ENCODE measurements at regions not wholly inside any gene's neighbourhood (a gene's known extent, or its start where the extent isn't known, plus 50 kb on each side); places are given as distances from the start of the nearest gene placed in this dataset.
"Not testable (repeated sequence)": the region's sequence is repeated elsewhere in the genome, so short reads cannot be mapped to it uniquely, and the experiment has no call there.

DNA sequence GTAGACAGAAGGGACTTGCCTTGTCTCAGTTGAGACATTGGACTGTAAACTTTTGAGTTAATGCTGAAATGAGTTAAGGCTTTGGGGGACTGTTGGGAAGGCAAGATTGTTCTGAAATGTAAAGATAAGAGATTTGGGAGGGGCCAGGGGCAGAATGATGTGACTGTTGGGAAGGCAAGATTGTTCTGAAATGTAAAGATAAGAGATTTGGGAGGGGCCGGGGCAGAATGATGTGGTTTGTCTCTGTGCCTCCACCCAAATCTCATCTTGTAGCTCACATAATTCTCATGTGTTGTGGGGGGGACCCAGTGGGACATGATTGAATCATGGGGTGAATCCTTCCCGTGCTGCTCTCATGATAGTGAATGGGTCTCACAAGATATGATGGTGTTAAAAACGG lies 1217.1 kb downstream of the GALC start:
- not testable (repeated sequence) for DNase-seq

DNA sequence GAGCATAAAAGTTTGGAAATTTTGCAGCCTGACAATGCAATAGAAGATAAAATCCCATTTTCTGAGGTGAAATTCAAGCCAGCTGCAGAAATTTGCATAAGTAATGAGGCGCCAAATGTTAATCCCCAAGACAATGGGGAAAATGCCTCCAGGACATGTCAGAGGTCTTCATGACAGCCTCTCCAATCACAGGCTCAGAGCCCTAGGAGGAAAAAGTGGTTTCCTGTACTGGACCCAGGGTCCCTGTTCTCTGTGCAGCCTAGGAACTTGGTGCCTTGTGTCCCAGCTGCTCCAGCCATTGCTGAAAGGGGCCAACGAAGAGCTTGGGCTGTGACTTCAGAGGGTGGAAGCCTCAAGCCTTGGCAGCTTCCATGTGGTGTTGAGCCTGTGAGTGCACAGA lies 1218.1 kb downstream of the GALC start:
- no peak for DNase-seq

DNA sequence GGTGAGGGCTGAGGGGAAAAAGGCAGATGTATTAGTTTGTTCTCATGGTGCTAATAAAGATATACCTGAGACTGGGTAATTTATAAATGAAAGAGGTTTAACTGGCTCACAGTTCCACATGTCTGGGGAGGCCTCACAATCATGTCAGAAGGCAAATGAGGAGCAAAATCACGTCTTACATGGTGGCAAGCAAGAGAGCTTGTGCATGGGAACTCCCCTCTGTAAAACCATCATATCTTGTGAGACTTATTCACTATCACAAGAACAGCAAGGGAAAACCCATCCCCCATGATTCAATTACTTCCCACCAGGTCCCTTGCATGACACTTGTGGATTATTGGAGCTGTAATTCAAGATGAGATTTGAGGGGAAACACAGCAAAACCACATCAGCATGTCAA lies 1220.9 kb downstream of the GALC start:
- no peak for DNase-seq

DNA sequence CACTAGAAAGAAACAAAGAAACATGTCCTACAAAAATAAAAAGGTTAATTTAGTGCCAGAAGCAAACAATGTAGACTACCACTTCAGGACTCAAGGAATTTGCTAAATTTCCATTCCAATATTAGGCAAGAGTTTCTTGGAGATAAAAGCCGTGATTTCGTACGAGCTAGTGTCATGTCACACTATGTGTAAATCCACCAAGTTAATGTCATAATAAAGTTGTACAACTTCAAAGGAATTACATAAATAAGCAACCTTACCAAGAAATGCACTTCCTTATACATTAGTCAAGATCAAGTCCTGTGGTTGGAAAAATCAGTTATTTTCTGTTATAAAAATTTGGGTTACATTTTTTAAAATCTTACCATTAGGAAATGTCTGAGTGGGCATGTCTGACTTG lies 1222.8 kb downstream of the GALC start:
- DNase-seq: no peak

DNA sequence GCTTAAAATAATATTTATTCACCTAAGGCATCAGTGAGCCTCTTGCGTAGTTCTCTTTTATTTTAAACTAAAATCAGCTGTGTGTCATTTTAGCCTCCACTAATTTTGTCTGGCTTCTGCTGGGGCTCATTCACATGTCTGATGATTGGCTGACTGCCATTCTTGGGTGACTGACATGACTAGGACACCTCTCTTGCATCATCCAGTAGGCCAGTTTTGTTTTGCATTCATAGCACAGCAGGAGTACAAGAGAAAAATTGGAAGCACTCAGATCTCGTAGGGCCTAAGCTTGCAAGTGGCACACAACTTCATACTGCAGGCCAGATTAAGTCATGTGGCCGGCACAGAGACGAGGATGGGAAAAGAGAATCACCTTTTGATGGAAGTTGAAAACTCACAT lies 1226.5 kb downstream of the GALC start:
- DNase-seq: no peak

DNA sequence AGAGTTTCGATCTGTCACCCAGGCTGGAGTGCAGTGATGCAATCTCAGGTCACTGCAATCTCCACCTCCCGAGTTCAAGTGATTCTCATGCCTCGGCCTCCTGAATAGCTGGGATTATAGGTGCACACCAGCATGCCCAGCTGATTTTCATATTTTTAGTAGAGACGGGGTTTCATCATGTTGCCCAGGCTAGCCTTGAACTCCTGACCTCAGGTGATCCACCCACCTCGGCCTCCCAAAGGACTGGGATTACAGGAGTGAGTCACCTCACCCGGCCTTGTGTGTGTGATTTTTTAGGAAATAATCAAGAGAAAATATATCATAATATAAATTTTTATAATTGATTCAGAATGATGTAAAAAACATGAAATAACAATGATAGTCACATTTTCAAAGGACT lies 1231.4 kb downstream of the GALC start:
- no peak for DNase-seq

DNA sequence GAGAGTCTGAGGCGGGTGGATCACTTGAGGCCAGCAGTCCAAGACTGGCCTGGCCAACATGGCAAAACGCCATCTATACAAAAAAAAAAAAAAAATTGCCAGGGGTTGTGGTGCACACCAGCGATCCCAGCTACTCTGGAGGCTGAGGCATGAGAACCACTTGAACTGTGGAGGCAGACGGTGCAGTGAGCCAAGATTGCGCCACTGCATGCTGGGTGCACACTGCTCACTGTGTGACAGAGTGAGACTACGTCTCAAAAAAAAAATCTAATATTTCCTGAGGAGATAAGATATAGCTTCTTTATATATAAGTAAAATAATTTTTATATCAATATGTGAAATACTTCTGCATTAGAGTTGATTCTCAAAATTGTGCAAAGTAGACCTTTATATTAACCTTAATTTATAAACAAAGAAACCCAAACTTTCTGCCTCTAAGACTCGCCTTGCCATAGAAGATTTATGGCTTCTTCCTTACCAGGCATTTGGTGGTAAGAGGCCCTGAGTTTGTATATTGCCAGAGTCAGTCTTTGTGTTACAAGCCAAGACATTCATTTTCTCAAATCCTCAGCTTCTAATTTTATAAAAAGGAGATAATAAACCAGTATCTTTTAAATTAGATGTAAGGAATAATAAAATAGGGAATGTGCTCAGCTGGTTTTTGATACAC lies 1226.7 kb downstream of the FLRT2 start:
- no peak for DNase-seq

DNA sequence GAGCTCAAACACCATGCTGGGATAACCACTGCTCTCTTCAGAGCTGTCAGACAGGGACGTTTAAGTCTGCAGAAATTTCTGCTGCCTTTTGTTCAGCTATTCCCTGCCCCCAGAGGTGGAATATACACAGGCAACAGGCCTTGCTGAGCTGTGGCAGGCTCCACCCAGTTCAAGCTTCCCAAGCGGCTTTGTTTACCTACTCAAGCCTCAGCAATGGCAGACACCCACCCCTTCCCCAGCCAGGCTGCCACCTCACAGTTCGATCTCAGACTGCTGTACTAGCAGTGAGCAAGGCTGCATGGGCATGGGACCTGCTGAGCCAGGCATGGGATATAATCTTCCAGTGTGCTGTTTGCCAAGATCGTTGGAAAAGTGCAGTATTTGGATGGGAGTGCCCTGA lies 1220.5 kb downstream of the FLRT2 start:
- not testable (repeated sequence) for DNase-seq

DNA sequence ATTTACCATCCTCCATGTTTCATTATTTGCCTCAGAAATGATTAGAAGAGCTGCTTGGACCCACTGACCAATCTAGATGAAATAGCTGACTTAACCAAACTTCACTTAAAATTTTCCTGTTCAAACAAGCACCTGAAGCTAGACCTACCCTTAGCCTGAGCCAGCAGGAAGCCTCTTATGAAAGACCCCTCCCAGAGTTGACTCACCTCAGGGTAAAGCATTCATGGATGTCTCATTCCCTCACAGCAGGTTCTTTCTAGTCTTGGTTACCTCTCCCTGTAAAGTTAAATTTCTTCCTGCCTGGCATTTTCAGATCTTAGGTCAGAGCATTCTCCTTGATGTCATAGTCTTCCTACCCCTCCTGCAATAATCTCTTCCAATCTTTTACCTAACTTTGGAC lies 1209.8 kb downstream of the FLRT2 start:
- DNase-seq: no peak

DNA sequence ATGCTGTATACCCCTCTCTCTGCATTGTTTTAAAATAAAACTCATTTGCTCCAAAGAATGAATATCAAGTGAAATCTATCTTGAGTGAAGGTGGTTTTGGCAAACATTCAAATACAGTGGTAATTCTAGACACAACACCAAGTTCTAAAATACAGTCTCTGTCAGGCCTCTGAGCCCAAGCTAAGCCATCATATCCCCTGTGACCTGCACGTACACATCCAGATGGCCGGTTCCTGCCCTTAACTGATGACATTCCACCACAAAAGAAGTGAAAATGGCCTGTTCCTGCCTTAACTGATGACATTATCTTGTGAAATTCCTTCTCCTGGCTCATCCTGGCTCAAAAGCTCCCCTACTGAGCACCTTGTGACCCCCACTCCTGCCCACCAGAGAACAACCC lies 1201.5 kb downstream of the FLRT2 start:
- not testable (repeated sequence) for DNase-seq

DNA sequence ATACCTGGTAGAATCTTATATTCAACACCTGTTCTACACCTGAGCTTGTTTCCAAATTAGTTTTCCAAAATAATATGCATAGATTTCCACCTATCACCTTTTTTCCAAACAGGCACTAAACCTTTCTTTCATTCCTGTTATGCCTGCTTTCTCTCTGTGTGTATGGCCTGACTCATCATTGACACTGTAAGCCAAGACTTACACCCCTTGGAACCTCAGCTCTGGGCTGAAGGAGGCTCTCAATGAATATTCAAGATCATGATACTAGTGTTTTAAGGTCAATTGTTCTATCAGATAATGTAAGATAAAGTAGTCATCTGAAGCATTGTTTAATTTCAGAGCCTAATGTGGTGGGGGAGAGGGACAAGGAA lies 1193.3 kb downstream of the FLRT2 start:
- no peak for DNase-seq

DNA sequence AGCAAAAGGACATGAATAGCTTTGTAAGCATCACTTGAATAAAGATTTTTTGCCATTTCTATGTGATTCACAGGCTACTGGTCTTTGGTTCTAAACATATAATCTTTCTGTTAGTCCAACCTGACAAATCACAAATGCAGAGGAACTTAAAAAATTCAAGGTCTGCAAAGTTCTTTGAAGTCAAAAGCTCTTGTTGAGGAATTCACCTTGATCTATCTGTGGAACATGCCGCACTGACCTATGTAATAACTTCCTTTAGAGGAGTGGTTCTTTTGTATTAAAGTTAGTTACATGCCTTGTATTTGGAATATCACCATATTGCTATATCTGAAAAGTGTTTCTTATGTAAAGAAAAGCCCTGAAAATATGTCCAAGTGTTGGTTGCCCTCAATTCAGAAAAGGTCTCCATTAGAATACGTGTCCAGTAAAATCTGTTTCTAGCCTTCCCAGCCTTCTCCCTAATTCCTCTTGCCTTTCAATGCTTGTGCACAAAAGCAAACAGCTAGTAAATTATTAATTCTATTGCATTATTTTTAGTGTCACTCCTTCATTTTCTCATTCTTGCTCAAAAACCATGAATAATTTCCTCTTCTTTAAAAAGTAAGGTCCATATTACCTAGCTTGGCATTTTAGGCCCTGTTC lies 1192.8 kb downstream of the FLRT2 start:
- no peak for DNase-seq

DNA sequence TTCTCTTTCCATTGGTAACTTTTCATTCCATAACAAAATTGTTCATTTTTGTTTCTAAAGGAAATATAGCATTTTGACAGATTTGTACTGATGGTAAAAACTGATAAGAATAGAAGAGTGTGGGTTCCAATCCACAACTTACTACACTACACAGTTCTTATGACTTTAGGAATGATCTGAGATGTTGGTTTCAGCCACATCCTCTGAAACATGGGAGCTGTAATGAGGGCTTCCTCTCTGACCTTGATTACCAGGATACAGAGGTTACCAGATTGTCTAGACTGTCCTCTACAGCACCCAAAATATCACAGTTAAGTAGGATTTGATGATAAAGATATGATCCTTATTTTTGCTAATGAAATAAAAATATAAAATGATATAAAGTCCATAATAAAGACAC lies 1184.6 kb downstream of the FLRT2 start:
- no peak for DNase-seq

DNA sequence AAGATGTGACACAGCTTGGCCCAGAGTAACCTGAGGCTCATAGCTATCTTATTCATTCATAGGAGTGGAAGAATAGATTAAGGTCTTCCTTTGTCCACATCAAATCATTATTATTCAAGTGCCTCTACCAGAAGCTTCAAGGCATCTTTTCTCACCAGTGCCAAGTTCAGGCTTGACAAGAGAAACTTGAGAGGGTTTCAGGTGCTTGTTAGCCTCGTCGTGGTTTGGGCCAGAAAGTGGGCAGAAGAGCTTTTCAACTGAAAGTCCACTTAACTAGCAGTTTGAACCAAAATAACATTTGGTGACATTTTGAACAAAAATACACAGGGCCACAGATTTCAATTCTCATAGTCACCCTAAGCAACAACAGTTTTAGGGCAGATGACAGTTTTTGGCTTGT lies 1184.2 kb downstream of the FLRT2 start:
- DNase-seq: no peak

DNA sequence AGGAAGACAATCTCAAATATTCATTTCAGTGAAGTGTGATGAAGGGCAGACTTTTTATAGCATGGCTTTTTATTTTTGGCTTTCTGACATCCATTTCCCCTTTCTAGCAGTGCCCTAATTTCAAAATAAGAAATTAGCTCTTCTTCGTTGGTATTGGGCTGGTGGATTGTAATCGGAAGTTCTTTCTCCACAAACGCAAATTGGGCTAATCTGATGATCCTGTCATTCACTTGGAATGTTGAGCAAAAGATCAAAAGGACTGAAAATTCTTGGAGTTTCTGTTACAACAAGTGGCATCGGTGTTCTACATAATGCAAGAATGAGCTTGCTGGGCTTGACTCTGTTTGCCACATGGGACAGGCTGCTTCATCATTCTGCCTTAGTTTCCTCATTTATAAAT lies 1182.8 kb downstream of the FLRT2 start:
- no peak for DNase-seq

DNA sequence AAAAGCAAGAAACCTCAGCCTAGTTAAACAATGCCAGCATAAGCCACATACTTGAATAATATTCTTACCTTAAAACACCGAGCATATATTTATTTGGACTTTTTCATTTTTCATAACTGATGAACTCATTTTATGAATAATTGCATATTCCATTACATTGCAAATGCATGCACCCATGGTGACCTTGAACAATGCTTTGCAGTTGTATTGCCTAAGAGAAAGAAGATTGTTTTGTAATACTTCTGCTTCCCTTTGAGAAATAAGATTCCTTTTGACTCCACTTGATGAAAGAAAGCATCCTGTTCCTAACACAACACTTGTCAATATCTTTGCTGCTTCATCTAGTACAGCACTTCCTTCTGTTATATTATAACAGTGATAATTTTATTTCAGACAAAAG lies 1182.2 kb downstream of the FLRT2 start:
- no peak for DNase-seq

DNA sequence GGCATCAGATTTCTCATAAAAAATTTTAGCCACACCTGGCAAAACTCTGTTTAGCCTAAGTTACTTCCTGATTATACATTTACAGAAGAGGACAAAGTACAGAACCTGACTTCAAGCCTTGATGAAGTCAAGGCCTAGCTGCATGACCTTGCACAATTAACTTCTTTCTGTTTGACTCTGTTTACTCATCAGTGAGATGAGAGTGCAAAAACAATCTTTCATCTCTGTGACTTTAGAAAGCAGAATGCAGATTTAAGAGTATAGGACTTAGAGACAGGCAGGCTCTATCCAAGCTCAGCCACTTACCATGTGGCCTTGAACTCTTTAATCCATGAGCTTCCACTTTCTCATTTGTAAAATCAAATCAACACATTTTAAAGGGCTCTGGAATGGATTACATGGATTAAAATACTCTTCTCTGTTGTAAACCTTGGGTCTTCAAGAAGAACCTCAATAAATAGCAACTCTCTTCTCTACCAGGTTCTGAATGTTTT lies 1178.9 kb downstream of the FLRT2 start:
- DNase-seq: no peak

DNA sequence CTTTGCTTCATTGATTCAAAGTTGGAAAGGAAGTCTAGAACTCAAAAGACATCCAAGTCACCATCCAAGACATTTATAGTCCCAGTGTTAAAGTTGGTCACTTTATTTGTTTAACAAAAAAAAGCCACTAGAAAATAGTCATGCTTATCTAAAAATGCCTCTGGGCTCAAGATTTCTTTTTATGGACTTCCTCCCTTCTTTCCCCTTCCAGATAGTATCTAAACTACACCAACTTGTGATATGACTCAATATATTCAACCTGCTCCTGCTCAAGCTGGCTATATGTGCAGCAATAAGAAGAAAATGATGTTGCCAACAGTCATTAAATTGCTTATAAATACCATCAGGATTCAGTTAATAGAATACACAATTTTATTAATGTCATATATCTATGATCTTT lies 1177.1 kb downstream of the FLRT2 start:
- no peak for DNase-seq

DNA sequence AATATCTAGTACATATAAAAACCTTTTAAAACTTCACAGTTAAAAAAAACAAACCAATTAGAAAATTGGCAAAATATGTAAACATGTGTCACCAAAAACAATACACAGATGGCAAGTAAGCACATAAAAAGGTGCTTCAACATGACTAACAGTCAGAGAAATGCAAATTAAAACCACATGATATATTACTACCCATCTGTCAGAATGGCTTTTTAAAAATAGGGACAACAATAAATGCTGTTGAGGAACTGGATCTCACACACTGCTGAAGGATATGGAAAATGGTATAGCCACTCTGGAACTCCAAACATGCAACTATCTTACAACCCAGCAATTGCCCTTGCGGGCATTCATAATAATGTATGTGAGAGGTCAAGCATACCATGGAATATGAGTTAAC lies 1153.6 kb downstream of the FLRT2 start:
- no peak for DNase-seq

DNA sequence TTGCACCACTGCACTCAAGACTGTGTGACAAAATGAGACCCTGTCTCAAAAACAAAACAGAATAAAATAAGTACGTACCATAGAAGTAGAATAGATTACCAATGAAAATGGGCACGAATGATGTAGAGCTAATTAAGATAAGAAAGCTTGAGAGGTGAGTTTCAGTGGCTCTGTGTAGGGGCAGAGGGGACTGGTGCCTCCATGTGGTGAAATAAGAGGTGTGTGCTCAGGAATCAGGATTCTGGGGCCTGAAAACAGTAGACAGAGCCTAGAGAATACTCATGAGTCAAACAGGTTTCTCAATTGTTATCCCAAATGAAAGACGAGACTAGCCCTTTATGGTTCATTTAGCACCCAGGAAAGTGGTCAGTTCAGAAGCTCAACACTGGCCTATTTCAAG lies 1145.1 kb downstream of the FLRT2 start:
- no peak for DNase-seq

DNA sequence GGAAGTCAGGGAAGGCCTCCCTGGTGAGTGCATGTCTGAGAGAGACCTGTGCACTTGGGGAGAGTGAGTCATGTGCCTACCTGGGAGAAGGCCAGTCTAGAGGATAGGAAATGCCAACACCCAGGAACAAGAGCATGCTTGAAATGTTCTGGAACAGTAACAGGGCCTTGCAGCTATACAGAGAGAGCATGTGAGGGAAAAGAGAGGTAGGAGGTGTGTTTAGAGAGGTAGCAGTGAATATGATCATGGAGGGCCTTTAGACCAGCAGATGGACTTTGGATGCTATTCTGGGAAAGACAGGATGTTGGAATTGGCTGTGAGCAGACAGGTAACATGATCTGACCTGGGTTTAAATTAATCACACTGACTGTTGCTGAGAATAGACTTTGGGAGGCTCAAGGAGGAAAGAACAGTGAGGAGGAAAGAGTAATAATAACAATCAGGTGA lies 1143.6 kb downstream of the FLRT2 start:
- DNase-seq: no peak

DNA sequence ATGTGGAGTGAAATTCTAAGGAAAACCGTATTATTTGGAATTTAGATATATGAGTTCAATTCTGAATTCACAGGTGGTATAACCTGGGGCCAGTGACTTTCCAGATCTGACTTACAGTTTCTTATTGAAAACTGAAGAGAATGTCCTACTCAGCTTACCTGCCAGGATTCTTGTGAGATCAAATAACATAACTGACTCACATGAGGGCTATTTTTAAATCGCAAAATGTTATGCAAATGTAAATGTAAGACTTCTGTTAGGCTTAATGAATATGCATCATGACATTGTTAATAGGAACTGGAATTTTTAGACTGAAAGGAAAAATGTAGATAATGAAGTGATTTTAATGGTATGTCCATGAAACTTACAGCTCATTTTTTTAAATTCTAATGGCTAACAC lies 1142.1 kb downstream of the FLRT2 start:
- DNase-seq: no peak

DNA sequence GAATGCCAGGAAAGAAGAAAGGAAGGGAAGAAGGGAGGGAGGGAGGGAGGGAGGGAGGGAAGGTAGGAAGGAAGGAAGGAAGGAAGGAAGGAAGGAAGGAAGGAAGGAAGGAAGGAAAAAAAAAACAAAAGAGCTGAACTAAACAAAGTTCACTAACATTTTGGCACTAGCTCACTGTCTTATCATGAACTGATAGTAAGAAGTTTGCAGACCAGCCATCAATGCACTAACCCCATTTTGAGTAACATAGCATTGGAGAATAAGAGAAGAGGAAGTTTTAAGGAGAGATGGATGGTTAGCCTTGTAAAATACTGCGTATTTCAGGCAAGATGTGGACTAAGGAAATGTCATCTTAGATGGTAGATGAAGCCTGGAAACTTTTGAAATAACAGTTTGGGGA lies 1136.0 kb downstream of the FLRT2 start:
- no peak for DNase-seq

DNA sequence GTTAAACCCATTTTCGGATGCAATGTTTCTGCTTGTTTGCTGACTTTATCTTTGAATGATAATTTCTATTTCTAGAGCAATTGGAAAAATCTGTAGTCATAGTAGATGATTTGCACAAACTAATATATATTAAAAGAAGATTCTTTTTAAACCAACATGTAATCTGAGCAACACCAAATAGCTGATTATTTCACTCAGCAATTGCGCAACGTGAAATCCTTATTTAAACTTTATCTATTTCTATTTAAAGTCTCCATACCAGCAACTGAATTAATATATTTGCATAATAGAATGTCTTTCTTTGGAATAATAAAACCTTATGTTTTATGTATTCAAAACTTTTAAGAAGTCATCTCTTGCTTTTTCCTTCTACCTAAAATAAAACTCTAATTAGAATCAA lies 1132.4 kb downstream of the FLRT2 start:
- no peak for DNase-seq

DNA sequence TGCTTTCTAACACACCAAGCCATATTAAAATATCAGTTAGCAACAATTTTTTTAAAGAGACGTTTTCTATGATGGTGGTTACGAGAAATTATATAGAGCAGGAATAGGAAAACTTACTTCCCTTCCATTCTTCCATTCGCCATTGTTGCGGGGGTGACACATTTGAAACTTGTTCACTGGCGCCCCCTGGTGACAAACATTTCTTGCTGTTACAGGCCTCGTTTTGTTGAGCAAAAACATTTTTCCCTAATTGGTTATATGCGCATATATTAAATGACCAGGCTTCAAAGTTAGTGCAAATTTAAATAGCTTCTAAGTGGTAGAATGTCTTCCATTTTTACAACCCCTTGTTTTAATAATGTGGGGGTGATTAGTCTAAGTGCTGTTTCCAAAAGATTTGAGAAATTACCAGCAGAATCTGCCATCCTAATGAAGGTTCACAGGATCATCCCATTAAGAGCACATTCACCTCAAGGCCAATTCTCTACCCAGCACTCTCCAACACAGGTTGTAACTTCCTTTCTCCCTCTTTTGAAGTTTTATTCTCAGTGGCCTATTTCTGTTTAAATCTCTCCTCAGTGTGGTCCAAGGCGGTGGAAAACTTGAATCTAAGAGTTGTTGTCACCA lies 1124.7 kb downstream of the FLRT2 start:
- no peak for DNase-seq
